HS-5 (cell line): ENCODE measurements at regions not wholly inside any gene's neighbourhood (a gene's known extent, or its start where the extent isn't known, plus 50 kb on each side); places are given as distances from the start of the nearest gene placed in this dataset.
A peak's percentile ranks its signal among the peaks of the same experiment; 100 is the strongest.
"Not testable (repeated sequence)": the region's sequence is repeated elsewhere in the genome, so short reads cannot be mapped to it uniquely, and the experiment has no call there.

Experiments used
- DNase-seq: peaks from one replicate; pipeline ENCODE4 v3.0.0-alpha.2; 2012; ENCODE audit warnings: low read depth

DNA sequence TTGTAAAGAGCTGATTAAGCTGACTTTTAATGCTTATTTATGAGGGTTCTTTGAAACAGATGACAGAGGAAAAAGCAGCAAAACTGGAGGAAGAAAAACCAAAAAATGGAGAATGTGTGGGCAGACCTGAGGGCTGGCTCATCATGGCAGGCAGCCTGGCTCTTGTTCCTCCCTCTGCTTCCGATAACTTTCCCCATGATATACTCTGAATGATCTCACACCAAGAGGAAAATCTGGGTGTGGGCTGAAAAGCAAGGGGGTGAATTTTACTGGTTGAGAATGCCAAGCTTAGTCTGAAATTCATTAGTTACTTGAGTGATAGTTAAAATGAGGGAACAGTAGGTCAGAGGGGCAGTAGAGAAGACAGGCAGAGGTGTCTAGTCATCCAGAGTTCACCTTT, 330.1 kb upstream of the PRICKLE1 start:
- no peak for DNase-seq

DNA sequence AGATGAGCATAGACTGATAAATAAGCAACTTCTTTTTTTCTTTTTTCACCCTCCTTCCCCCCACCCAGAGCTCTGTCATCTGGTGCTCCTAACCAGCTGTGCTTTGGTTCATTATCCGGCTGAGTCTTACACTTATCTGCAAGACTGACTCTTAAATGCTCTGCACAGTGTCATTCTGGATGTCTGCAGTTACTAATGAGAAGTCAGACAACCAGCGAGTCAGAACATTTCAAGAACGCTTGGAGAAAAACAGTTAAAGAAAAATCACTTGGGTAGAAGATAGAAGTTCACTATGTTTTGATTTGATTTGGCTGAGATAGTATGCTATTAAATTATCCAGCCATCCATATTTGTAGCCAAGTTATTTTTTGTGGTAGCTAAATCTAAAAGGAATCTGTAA, 328.9 kb upstream of the PRICKLE1 start:
- DNase-seq: no peak

- DNase-seq: no peak
Observed at GRCh38 chr12:42916143-42916542, 326.6 kb upstream of the PRICKLE1 start.

DNA sequence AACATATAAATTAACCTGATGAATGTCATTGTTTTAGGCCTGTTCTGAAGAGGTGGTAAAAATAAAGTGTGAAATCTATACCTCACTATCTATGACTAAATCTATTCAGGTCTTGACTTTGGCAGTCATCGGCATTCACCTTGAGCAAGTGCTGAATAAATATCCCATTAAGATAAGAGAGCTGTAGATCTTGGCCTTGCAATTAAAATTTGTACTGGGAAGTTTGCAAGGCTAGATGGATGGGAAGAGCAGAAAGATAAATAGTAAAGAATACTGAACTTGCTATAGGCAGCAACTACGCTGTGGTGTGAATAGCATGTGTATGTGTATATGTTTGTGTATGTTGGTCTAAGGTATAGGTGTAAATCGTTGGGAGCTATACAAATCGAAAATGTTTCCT, 325.9 kb upstream of the PRICKLE1 start:
- no peak for DNase-seq

DNA sequence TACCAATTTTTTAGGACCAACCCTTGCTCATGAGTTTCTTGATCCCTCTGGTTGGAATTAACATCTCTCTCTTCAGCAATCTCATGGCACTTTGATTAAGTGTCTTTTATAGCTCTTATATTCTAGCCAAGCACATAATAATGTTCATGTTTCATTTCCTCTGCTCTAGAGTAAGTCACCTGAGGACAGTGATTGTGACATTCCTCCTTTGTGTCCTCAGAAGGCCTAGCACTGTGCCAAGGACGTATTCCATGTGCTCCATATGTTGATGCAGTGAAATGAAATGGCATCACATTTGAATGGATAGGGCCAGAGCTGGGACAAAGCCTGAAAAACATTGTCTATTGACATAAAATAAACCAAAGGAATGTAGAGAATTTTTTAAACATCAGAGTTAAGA, 322.8 kb upstream of the PRICKLE1 start:
- DNase-seq: no peak

- no peak for DNase-seq
Observed at GRCh38 chr12:42910656-42911055, 321.1 kb upstream of the PRICKLE1 start.

GRCh38 chr12:42908712-42909111, 319.2 kb upstream of the PRICKLE1 start:
- DNase-seq: no peak

GRCh38 chr12:42906801-42907200, 317.3 kb upstream of the PRICKLE1 start:
- DNase-seq: not testable (repeated sequence)

DNA sequence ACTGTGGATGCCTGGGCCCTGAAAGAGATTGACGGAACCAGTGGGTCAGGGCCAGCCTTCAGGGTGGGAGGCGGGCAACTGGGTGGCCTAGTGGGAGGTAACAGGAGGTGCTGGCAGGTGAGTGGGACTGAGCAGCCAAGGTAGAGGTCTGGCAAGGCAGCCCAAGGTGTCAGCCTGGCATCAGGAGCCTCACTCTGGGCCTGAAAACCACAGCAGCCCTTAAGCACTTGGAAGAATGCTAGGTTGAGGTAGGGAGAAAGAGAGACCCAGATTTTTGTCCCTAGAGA, 315.8 kb upstream of the PRICKLE1 start:
- DNase-seq: no peak

DNA sequence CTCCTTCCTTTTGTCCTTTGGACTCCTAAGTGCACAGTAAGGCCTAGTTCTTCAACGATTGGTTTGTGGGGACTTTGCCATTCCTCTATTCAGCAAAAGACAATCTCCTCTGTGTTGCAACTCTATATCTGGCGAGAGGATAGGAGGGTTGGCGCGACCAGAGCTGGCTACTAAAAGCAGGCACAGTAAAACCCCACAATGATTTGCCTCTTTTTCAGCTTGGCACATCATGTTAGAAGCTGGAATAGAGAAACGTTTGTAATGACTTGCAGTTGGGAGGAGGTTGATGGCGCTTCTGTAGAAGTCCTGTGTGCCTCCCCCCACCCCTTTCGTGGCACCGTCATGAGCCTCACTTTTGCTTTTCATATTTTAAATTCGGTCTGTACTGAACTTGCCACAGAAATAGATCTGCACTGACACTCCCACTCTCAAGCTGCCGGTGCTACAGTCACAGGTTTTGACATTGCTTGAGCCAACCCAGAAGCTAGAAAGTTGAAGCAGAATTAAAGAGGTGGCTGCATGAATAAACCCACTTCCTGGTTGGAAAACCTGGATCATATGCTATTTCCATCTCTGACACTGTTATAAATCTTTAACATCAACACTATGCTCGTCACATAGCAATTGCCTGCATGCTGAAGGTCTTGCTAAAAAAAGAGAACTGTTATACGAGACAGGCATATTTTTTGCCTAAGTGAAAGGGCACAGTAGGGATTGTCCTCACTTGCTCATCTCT, 315.3 kb upstream of the PRICKLE1 start:
- DNase-seq: no peak

DNA sequence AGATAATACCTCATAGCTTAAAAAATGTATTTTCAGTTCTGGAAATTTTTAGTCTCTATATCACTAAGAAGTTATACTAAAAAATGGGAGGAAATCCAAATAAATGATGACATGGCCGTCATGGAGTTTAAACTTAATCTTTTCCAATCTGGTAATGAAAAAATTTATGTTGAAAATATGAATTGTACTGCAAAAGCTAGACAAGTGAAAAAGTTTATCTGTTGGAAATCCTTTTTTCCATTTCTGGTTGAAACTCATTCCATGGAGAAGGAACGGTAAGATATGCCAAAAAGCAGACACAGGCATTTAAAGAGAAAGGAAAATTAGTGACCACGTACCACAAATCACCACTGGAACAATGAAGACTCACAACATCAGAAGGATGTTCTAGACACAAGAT, 314.2 kb upstream of the PRICKLE1 start:
- DNase-seq: no peak

DNA sequence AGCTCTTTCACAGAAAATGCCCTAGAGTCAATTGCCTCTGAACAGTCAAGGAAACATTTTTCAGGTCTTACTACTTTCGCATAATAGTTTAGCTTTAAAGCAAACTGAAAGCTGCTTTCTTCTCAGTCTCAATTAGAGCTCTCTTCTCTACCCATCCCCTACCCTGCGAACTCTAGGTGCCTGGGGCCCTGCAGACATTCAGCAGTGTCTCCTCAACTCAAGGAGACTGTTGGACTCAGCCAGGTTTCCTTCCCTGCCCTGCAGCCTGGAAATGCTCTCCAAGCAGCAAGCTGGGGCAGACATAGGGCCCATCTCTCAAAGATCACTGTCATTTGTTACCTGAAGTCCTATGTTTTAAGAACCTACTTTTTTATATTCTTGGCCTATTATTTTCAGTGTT, 312.5 kb upstream of the PRICKLE1 start:
- no peak for DNase-seq

GRCh38 chr12:42893803-42894202, 304.3 kb upstream of the PRICKLE1 start:
- no peak for DNase-seq

- no peak for DNase-seq
Observed at GRCh38 chr12:42892702-42893551, 303.4 kb upstream of the PRICKLE1 start.

- no peak for DNase-seq
Observed at GRCh38 chr12:42887657-42888056, 298.1 kb upstream of the PRICKLE1 start.

GRCh38 chr12:42886160-42886559, 296.6 kb upstream of the PRICKLE1 start:
- no peak for DNase-seq

- DNase-seq: no peak
Observed at GRCh38 chr12:42885677-42886076, 296.1 kb upstream of the PRICKLE1 start.

- no peak for DNase-seq
Observed at GRCh38 chr12:42884116-42884515, 294.6 kb upstream of the PRICKLE1 start.

- no peak for DNase-seq
Observed at GRCh38 chr12:42873401-42873800, 283.9 kb upstream of the PRICKLE1 start.

DNA sequence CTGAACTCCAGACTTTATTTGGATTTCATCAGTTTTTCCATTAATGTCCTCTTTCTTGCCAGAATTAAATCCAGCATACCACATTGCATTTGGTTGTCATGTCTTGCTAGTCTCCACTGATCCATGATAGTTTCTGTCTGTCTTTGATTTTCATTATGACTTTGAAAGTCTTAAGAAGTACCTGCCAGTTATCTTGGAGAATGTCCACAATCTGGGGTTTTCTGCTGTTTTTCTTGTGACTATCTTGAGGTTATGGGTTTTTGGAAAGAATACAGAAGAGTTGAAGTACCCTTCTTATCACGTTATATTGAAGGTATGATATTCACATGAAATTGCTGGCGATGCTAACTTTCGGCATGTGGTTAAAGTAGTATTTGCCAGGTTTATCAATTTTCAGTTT, 282.3 kb upstream of the PRICKLE1 start:
- DNase-seq: no peak

GRCh38 chr12:42868291-42868690, 278.7 kb upstream of the PRICKLE1 start:
- DNase-seq: no peak

DNA sequence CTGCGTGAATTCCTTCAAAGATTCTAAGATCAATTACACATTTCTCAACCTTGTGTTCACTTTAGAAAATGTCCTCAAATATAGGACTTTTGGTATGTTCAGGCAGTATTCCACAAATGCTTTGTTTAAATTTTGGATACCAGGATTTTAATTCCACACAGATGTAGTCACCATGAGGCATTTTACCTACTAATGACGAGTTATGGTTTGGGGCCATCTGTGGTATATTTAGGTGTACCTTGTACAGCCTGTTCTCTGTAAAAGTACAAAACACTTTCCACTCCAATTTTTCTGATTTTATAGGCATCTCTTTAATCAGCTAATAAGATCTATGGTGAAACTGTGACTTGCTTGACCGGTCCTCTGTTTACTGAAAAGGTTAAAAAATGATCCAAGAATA, 275.7 kb upstream of the PRICKLE1 start:
- no peak for DNase-seq

DNA sequence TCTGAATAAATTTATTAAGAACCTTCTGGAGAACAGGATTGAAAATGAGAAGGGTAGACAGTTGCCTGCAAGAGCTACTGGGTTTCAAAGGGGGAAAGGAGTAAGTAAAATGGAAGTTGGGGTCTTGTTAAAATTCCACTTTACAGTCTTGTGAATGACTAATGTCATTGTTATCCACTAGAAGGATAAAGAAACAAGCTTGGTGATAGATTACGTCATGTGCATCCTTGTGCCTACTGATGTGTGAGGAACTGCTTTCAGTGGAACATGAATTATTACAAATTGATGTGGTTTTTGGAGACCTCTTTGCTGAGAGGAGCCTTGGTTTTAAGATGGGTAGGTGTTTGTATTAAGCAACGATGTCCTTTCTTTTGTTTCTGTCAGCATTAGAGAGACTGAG, 272.5 kb upstream of the PRICKLE1 start:
- DNase-seq: peak; percentile 6

DNA sequence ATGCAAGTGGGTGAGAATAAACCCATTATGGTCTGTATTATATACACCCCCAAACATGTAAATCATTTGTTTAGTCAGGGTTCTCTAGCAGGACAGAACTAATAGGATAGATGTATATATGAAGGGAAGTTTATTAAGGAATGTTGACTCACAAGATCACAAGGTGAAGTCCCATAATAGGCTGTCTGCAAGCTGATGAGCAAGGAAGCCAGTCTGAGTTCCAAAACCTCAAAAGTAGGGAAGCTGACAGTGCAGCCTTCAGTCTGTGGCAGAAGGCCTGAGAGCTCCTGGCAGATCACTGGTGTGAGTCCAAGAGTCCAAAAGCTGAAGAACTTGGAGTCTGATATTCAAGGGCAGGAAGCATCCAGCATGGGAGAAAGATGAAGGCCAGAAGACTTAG, 270.8 kb upstream of the PRICKLE1 start:
- not testable (repeated sequence) for DNase-seq
